Esophagus muscularis mucosa (tissue), 4 donors: ENCODE measurements at regions not wholly inside any gene's neighbourhood (a gene's known extent, or its start where the extent isn't known, plus 50 kb on each side); places are given as distances from the start of the nearest gene placed in this dataset.

Source experiments
- DNase-seq: peaks from one replicate; pipeline ENCODE4 v3.0.0-alpha.2; 2017; ENCODE audit errors: extremely low spot score
- H3K27ac ChIP-seq, 4 donors: fragments of 200-600 bp; sonication (generic); replicated peaks in 1 of 4; 1 replicate in 3 of 4; 2 replicates in 1 of 4; pipeline ENCODE4 v1.5.1; 2016 to 2019; ENCODE audit warnings: mild to moderate bottlenecking in 1 of 4
- H3K27me3 ChIP-seq, 4 donors: fragments of 200-600 bp; sonication (generic); one replicate each; pipeline versions ENCODE4 v1.5.1 to v1.6.0; 2016 to 2019
- H3K36me3 ChIP-seq, 4 donors: fragments of 200-600 bp; sonication (generic); one replicate each; pipeline ENCODE4 v1.5.1; 2016 to 2019
- H3K4me1 ChIP-seq, 4 donors: fragments of 200-600 bp; sonication (generic); one replicate each; pipeline ENCODE4 v1.5.1; 2016 to 2019
- H3K4me3 ChIP-seq, 4 donors: fragments of 200-600 bp; sonication (generic); 1 replicate in 2 of 4; 2 replicates in 2 of 4; pipeline ENCODE4 v1.5.1; 2016 to 2019; ENCODE audit warnings: mild to moderate bottlenecking in 4 of 4, moderate library complexity in 1 of 4
- H3K9me3 ChIP-seq, 4 donors: fragments of 200-600 bp; sonication (generic); 1 replicate in 3 of 4; 2 replicates in 1 of 4; pipeline ENCODE4 v1.5.1; 2016 to 2019
- EP300 ChIP-seq: sonication (generic); formaldehyde crosslinking; IDR thresholded peaks from one replicate; pipeline ENCODE4 v1.6.1; 2017; ENCODE audit warnings: antibody characterized with exemption
- POLR2A ChIP-seq: fragments of 450-650 bp; IDR thresholded peaks from one replicate; pipeline ENCODE4 v1.6.1; 2017; ENCODE audit warnings: antibody characterized with exemption, moderate library complexity, mild to moderate bottlenecking, low read depth
- POLR2AphosphoS5 ChIP-seq, 2 donors: sonication (generic); formaldehyde crosslinking; IDR thresholded peaks; one replicate each; pipeline ENCODE4 v1.6.1; 2017; ENCODE audit warnings: antibody characterized with exemption in 2 of 2
- WGBS: methylation state at CpG from one replicate; pipeline ENCODE4 v1.1.5; 2018; 5-methylcytosine and 5-hydroxymethylcytosine counted together
- intact Hi-C: fragments of 100-400 bp; cut with DNase I; formaldehyde crosslinking; loops from one replicate; pipeline ENCODE4 v1.15.1; 2023
- TF ChIP-seq, protein P1 (sequence below), 3 experiments: fragments of 200-600 bp in 2 of 3; fragments of 450-650 bp in 1 of 3; sonication (generic) in 2 of 3; IDR thresholded peaks; one replicate each; pipeline ENCODE4 v1.5.1; 2017 to 2019; ENCODE audit warnings: antibody characterized with exemption in 3 of 3, mild to moderate bottlenecking in 2 of 3, moderate library complexity in 1 of 3

DNA sequence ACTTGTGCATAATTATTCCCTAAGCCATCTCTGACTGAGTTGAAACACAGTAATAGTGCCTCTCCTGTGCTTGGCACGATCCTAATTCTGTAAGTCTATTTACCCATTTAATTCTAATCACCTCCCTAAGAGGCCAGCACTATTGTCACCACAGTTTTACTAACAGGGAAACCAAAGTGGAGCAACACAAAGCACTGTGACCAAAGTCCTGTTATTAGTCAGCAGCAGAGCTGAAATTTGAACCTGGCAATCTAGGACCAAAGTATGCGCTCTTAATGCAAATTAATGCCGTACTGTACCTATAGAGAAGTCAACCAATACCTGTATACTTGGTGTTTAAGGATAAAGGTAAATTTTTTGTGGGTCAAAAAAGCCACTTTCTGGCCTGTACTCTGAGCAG, 77.1 kb upstream of the CNTLN start:
- H3K36me3 ChIP-seq: no peaks in the 10 kb centered on the region
- 82% methylated on average over 3 of the region's 3 CpGs for WGBS

DNA sequence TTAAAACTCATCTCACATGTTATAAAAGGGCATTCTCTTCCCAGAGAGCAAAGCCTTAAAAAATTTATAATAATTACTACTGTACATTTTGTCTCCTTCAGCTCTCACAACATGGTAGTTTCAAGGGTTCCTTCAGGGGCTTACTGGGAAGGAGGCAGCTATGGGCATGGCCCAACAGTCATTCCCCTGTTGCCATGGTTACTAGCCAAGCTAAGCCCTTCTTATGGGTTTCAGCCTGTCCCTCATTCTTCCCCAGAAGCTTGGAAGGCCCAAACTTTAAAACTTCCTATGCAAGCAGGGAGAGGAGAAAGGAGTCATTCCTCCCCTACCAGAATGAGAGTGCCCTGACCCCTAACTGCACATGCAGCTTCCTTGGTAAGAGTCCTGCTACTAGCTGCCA, 82.2 kb upstream of the CNTLN start:
- TF ChIP-seq, protein P1, sequence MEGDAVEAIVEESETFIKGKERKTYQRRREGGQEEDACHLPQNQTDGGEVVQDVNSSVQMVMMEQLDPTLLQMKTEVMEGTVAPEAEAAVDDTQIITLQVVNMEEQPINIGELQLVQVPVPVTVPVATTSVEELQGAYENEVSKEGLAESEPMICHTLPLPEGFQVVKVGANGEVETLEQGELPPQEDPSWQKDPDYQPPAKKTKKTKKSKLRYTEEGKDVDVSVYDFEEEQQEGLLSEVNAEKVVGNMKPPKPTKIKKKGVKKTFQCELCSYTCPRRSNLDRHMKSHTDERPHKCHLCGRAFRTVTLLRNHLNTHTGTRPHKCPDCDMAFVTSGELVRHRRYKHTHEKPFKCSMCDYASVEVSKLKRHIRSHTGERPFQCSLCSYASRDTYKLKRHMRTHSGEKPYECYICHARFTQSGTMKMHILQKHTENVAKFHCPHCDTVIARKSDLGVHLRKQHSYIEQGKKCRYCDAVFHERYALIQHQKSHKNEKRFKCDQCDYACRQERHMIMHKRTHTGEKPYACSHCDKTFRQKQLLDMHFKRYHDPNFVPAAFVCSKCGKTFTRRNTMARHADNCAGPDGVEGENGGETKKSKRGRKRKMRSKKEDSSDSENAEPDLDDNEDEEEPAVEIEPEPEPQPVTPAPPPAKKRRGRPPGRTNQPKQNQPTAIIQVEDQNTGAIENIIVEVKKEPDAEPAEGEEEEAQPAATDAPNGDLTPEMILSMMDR (IDR thresholded peaks at IDR 0.05): no peak
- no peak for TF ChIP-seq EP300
- intact Hi-C loops: no loop called here
- Histone ChIP-seq H3K27me3 (no peaks in the 10 kb centered on the region), H3K36me3 (no peaks in the 10 kb centered on the region), H3K4me1 (no peaks in the 10 kb centered on the region), H3K9me3 (no peaks in the 10 kb centered on the region), H3K4me3 (no peak overlapping the region), H3K27ac (no peak overlapping the region)
- no peak for DNase-seq

More for the DNA sequence above, 77.1 kb upstream of the CNTLN start:
- intact Hi-C loops: no loop called here
- no peak overlapping the region for H3K27ac ChIP-seq
- no peaks in the 10 kb centered on the region for H3K9me3 ChIP-seq
- no peaks in the 10 kb centered on the region for H3K4me1 ChIP-seq
- no peak for DNase-seq
- no peaks in the 10 kb centered on the region for H3K27me3 ChIP-seq
- no peak overlapping the region for H3K4me3 ChIP-seq
- no peak for TF ChIP-seq EP300
- no peak for TF ChIP-seq POLR2AphosphoS5 (IDR thresholded peaks at IDR 0.05)
- TF ChIP-seq, protein P1 (IDR thresholded peaks at IDR 0.05): no peak
- no peak for TF ChIP-seq POLR2A

DNA sequence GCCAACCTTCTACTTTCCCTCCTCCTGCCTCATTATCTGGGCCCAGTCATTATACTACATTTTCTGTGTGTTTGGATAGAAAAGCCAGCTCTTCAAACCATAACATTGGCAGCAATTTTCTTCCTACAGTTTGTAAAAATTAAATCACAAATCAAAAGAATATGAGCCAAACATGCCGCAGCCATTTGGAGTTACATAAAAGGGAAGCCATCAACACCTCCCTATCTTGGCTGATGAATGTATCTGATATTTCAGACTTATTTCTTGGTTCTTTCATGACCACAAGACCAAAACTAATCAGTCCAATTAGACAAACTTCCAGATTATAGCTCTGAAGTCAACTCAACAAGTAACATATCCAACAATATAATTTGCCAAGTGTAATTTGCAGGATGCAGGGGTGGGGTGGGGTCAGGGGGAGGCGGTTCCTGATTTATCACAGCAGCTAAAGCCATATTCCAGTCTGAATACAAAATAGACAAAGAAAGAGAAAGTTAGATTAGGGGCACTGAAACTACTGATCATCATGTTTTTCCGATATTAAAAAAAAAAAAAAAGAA, 89.4 kb upstream of the CNTLN start:
- TF ChIP-seq EP300 (no peak), POLR2A (no peak), POLR2AphosphoS5 (IDR thresholded peaks at IDR 0.05) (no peak)
- TF ChIP-seq, protein P1 (IDR thresholded peaks at IDR 0.05): no peak
- H3K36me3 ChIP-seq: no peaks in the 10 kb centered on the region
- DNase-seq: no peak
- no peaks in the 10 kb centered on the region for H3K4me1 ChIP-seq
- H3K4me3 ChIP-seq: no peak overlapping the region
- intact Hi-C loops: no loop called here
- WGBS: 75% methylated on average over 3 of the region's 3 CpGs
- no peaks in the 10 kb centered on the region for H3K27me3 ChIP-seq
- H3K27ac ChIP-seq: no peak overlapping the region
- H3K9me3 ChIP-seq: no peaks in the 10 kb centered on the region

DNA sequence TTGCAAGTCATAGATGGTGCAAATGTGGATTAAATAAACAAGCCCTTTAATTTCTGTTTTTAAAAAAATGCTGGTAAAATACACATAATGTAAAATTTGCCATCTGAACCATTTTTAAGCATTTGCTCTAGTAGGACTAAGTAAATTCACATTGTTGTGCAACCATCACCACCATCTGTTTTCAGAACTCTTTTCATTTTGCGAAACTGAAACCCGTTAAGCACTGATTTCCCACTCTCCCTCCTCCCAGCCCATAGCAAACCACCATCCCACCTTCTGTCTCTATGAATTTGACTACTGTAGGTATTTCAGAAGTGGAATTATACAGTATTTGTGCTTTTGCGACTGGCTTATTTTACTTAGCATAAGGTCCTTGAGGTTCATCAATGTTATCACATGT, 103.3 kb upstream of the CNTLN start:
- Histone ChIP-seq H3K27me3 (no peaks in the 10 kb centered on the region), H3K4me1 (no peaks in the 10 kb centered on the region), H3K27ac (no peak overlapping the region), H3K4me3 (no peak overlapping the region), H3K36me3 (no peaks in the 10 kb centered on the region), H3K9me3 (peaks cover 0 to 13% (median 0%) of the 10 kb centered on the region in 4 donors)
- TF ChIP-seq, protein P1 (IDR thresholded peaks at IDR 0.05): no peak
- TF ChIP-seq EP300 (no peak), POLR2A (no peak), POLR2AphosphoS5 (IDR thresholded peaks at IDR 0.05) (no peak)
- DNase-seq: no peak
- WGBS: 94% methylated on average over 3 of the region's 3 CpGs
- intact Hi-C loops: no loop called here

DNA sequence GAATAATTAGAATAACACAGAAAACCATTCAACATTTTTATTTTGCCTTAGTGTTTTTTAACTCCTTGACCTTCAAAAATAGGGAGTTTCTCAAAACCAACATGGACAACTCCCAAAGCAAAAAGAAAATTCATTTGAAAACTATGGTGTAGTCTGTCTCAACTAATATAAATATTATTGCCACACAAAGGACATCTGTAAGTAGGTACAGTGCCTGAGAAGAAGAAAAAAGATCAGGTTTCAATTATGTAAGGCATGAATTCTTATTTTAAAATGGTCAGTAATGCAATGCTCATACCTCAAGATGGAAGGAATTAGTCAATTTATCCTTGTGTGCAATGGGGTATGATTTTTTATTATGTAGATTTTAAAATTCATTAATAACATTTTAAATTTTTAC, 109.6 kb upstream of the CNTLN start:
- no peak overlapping the region for H3K27ac ChIP-seq
- no peaks in the 10 kb centered on the region for H3K4me1 ChIP-seq
- H3K36me3 ChIP-seq: no peaks in the 10 kb centered on the region
- H3K4me3 ChIP-seq: no peak overlapping the region
- peaks cover 0 to 12% (median 0%) of the 10 kb centered on the region in 4 donors for H3K9me3 ChIP-seq
- intact Hi-C loops: loop anchor here (10.0 kb wide), 1 partner anchor 140 kb away; no protein-coding TSS in a partner anchor
- TF ChIP-seq, protein P1 (IDR thresholded peaks at IDR 0.05): no peak
- TF ChIP-seq POLR2A (no peak), EP300 (no peak), POLR2AphosphoS5 (IDR thresholded peaks at IDR 0.05) (no peak)
- no peak for DNase-seq
- no peaks in the 10 kb centered on the region for H3K27me3 ChIP-seq
